GM12865 (cell line): ENCODE measurements at regions not wholly inside any gene's neighbourhood (a gene's known extent, or its start where the extent isn't known, plus 50 kb on each side); places are given as distances from the start of the nearest gene placed in this dataset.

Experiments used
- DNase-seq: peaks from one replicate; pipeline ENCODE4 v3.0.0; 2010; ENCODE audit warnings: low read depth
- H3K4me3 ChIP-seq: 2 replicates; pipeline ENCODE4 v1.5.1; 2011; ENCODE audit warnings: mild to moderate bottlenecking, low read depth, low read length, control low read depth
- CTCF ChIP-seq: IDR thresholded peaks from 2 replicates; pipeline ENCODE4 v1.5.1; 2011; ENCODE audit warnings: low read length, control low read depth, low read depth, inconsistent platforms; ENCODE audit not compliant: insufficient read depth; ENCODE audit errors: missing control alignments

- no peak for TF ChIP-seq CTCF
Observed at GRCh38 chr1:90544356-90544755, 172.7 kb downstream of the BARHL2 start.

GRCh38 chr1:90537606-90538362 lies 179.3 kb downstream of the BARHL2 start:
- no peak for TF ChIP-seq CTCF
- no peak overlapping the region for H3K4me3 ChIP-seq
- no peak for DNase-seq

More at GRCh38 chr1:90544356-90544755, 172.7 kb downstream of the BARHL2 start:
- H3K4me3 ChIP-seq, result no peak overlapping the region
- DNase-seq, result no peak

- DNase-seq, result no peak
- no peak for TF ChIP-seq CTCF
- no peak overlapping the region for H3K4me3 ChIP-seq
Observed at GRCh38 chr1:90534663-90535295, 182.3 kb downstream of the BARHL2 start.

- peak; percentile 52 for DNase-seq
- TF ChIP-seq CTCF, result no peak
- H3K4me3 ChIP-seq, result no peak overlapping the region
Observed at GRCh38 chr1:90534116-90534515, 183.0 kb downstream of the BARHL2 start.

- TF ChIP-seq CTCF, result no peak
- no peak for DNase-seq
- H3K4me3 ChIP-seq, result no peak overlapping the region
Observed at GRCh38 chr1:90526954-90527353, 190.1 kb downstream of the BARHL2 start.

- no peak for DNase-seq
- H3K4me3 ChIP-seq, result no peak overlapping the region
- no peak for TF ChIP-seq CTCF
Observed at GRCh38 chr1:90522432-90522831, 194.7 kb downstream of the BARHL2 start.
